ENCODE measurements at regions not wholly inside any gene's neighbourhood (a gene's known extent, or its start where the extent isn't known, plus 50 kb on each side); places are given as distances from the start of the nearest gene placed in this dataset.

GRCh38 chr2:59627599-59627998 lies 925.9 kb downstream of the BCL11A start:
- H3K4me3 ChIP-seq (ENCODE audit: low read depth in 2 of 2, low read length in 2 of 2), result no peak overlapping the region
- no peaks in the 10 kb centered on the region for H3K4me1 ChIP-seq (ENCODE audit: control insufficient read depth, insufficient read depth, low read length)
- H3K9me3 ChIP-seq (ENCODE audit: control insufficient read depth, insufficient read depth, low read depth, low read length), result no peaks in the 10 kb centered on the region
- intact Hi-C loops (cut with micrococcal nuclease; ENCODE audit: unreplicated experiment), result no loop called here
- no peak for ATAC-seq
- H3K27me3 ChIP-seq (ENCODE audit: control insufficient read depth, insufficient read depth, low read length), result no peaks in the 10 kb centered on the region
- no peaks in the 10 kb centered on the region for H3K36me3 ChIP-seq (ENCODE audit: control insufficient read depth, insufficient read depth, low read length)
- no peak for TF ChIP-seq CTCF (IDR thresholded peaks at IDR 0.05)
- no peak for TF ChIP-seq SIN3A (IDR thresholded peaks at IDR 0.05; ENCODE audit: borderline replicate concordance, insufficient read depth, low read depth, low read length)
- no peak for TF ChIP-seq REST (IDR thresholded peaks at IDR 0.05; ENCODE audit: insufficient read depth in 1 of 2, low read depth in 2 of 2, low read length in 1 of 2)
- TF ChIP-seq POLR2AphosphoS5 (IDR thresholded peaks at IDR 0.05; ENCODE audit: low read depth, low read length), result no peak
- TF ChIP-seq TCF7L2 (IDR thresholded peaks at IDR 0.05; ENCODE audit: low read depth, low read length), result no peak
- ChIA-PET CTCF (no interaction called here), POLR2A (no interaction called here)
- no peak for DNase-seq (ENCODE audit: low read depth, low spot score)
- H3K27ac ChIP-seq (ENCODE audit: low read length), result no peak overlapping the region
- BruUV-seq (replicated peaks), result no TSS peak
- in situ Hi-C loops (cut with HindIII; ENCODE audit: low pct_unique_long_range_greater_than_20kb, low sequenced_read_pairs), result no loop called here

- H3K4me3 ChIP-seq (ENCODE audit: low read depth in 2 of 2, low read length in 2 of 2), result no peak overlapping the region
- ATAC-seq (no peak), DNase-seq (ENCODE audit: low read depth, low spot score) (no peak)
- no peaks in the 10 kb centered on the region for H3K27me3 ChIP-seq (ENCODE audit: control insufficient read depth, insufficient read depth, low read length)
- no peaks in the 10 kb centered on the region for H3K9me3 ChIP-seq (ENCODE audit: control insufficient read depth, insufficient read depth, low read depth, low read length)
- TF ChIP-seq SIN3A (IDR thresholded peaks at IDR 0.05; ENCODE audit: borderline replicate concordance, insufficient read depth, low read depth, low read length) (no peak), REST (IDR thresholded peaks at IDR 0.05; ENCODE audit: insufficient read depth in 1 of 2, low read depth in 2 of 2, low read length in 1 of 2) (no peak), POLR2AphosphoS5 (IDR thresholded peaks at IDR 0.05; ENCODE audit: low read depth, low read length) (no peak), CTCF (IDR thresholded peaks at IDR 0.05) (no peak), TCF7L2 (IDR thresholded peaks at IDR 0.05; ENCODE audit: low read depth, low read length) (no peak)
- ChIA-PET POLR2A (no interaction called here), CTCF (no interaction called here)
- H3K27ac ChIP-seq (ENCODE audit: low read length), result no peak overlapping the region
- no peaks in the 10 kb centered on the region for H3K36me3 ChIP-seq (ENCODE audit: control insufficient read depth, insufficient read depth, low read length)
- BruUV-seq (replicated peaks), result no TSS peak
- no peaks in the 10 kb centered on the region for H3K4me1 ChIP-seq (ENCODE audit: control insufficient read depth, insufficient read depth, low read length)
- in situ Hi-C loops (cut with HindIII; ENCODE audit: low pct_unique_long_range_greater_than_20kb, low sequenced_read_pairs), result no loop called here
- intact Hi-C loops (cut with micrococcal nuclease; ENCODE audit: unreplicated experiment), result no loop called here
Observed at GRCh38 chr2:59622599-59623308, 930.7 kb downstream of the BCL11A start.
